H1 (cell line): ENCODE measurements at regions not wholly inside any gene's neighbourhood (a gene's known extent, or its start where the extent isn't known, plus 50 kb on each side); places are given as distances from the start of the nearest gene placed in this dataset.
"Not testable (repeated sequence)": the region's sequence is repeated elsewhere in the genome, so short reads cannot be mapped to it uniquely, and the experiment has no call there.

Experiments
- CTCF ChIA-PET: fragments of 300-600 bp; sonication (Branson Sonifier 250); formaldehyde crosslinking; loops from one replicate; lab custom pipeline; 2021; ENCODE audit not compliant: partially characterized antibody; lab: Charles Lee
- POLR2A ChIA-PET: fragments of 300-600 bp; sonication (Branson Sonifier 250); formaldehyde crosslinking; loops from one replicate; lab custom pipeline; 2021; ENCODE audit warnings: inconsistent platforms; ENCODE audit not compliant: partially characterized antibody; lab: Charles Lee
- DNase-seq, 2 experiments: peaks; one replicate each; pipeline versions ENCODE4 v3.0.0 to v3.0.0-alpha.2; 2010 to 2022; ENCODE audit warnings: low spot score in 2 of 2, low read depth in 1 of 2, mixed read lengths in 1 of 2
- FAIRE-seq: peaks from 2 replicates; lab custom pipeline; 2011; peaks lifted over from hg19 to GRCh38; lab: Jason Lieb, UNC
- H2AFZ ChIP-seq: 2 replicates; pipeline ENCODE4 v1.8.1; 2012; ENCODE audit warnings: low read length, inconsistent platforms
- H2AK5ac ChIP-seq: 2 replicates; pipeline ENCODE4 v1.6.1; 2013; ENCODE audit warnings: low read depth, low read length
- H2BK120ac ChIP-seq: replicated peaks from 2 replicates; pipeline ENCODE3; 2013; ENCODE audit warnings: low read depth, low read length, inconsistent platforms
- H2BK12ac ChIP-seq: 2 replicates; pipeline ENCODE4 v1.6.1; 2013; ENCODE audit warnings: low read depth, low read length
- H2BK15ac ChIP-seq: 2 replicates; pipeline ENCODE4 v1.6.1; 2013; ENCODE audit warnings: low read length
- H2BK20ac ChIP-seq: 2 replicates; pipeline ENCODE4 v1.6.1; 2013; ENCODE audit warnings: low read length
- H2BK5ac ChIP-seq: 2 replicates; pipeline ENCODE4 v1.6.1; 2013; ENCODE audit warnings: low read depth, low read length
- H3K14ac ChIP-seq: 2 replicates; pipeline ENCODE4 v1.6.1; 2013; ENCODE audit warnings: inconsistent platforms; ENCODE audit not compliant: insufficient read length
- H3K18ac ChIP-seq: 2 replicates; pipeline ENCODE4 v1.6.1; 2013; ENCODE audit warnings: low read length; ENCODE audit errors: extremely low read depth
- H3K23ac ChIP-seq: 2 replicates; pipeline ENCODE4 v1.6.1; 2013; ENCODE audit warnings: inconsistent platforms; ENCODE audit not compliant: insufficient read length
- H3K23me2 ChIP-seq: 2 replicates; pipeline ENCODE4 v1.6.1; 2013; ENCODE audit warnings: low read depth, low read length
- H3K27ac ChIP-seq: 2 replicates; pipeline ENCODE4 v1.6.1; 2011; ENCODE audit warnings: low read depth, low read length, inconsistent platforms
- H3K27me3 ChIP-seq, 4 experiments: replicated peaks in 1 of 4; 1 replicate in 1 of 4; 2 replicates in 3 of 4; pipeline versions ENCODE4 v1.6.1 to v1.8.1; 2011 to 2013; ENCODE audit warnings: low read length in 3 of 4, mild to moderate bottlenecking in 3 of 4, inconsistent platforms in 2 of 4, mixed read lengths in 2 of 4, moderate library complexity in 1 of 4; ENCODE audit not compliant: control insufficient read depth in 3 of 4, insufficient read depth in 3 of 4; ENCODE audit errors: extremely low read depth in 1 of 4
- H3K36me3 ChIP-seq, 4 experiments: 2 replicates each; pipeline versions ENCODE4 v1.6.1 to v1.8.1; 2011 to 2013; ENCODE audit warnings: mild to moderate bottlenecking in 4 of 4, low read length in 3 of 4, moderate library complexity in 2 of 4, control low read depth in 1 of 4, inconsistent platforms in 1 of 4; ENCODE audit not compliant: insufficient read depth in 4 of 4, control insufficient read depth in 2 of 4
- H3K4ac ChIP-seq: replicated peaks from 2 replicates; pipeline ENCODE3; 2013; ENCODE audit warnings: low read length, low read depth, mixed read lengths, inconsistent platforms; ENCODE audit not compliant: insufficient read length
- H3K4me1 ChIP-seq, 4 experiments: replicated peaks in 1 of 4; 1 replicate in 1 of 4; 2 replicates in 3 of 4; pipeline versions ENCODE4 v1.6.1 to v1.8.1; 2011 to 2013; ENCODE audit warnings: low read length in 3 of 4, inconsistent platforms in 2 of 4, mixed read lengths in 1 of 4; ENCODE audit not compliant: insufficient read depth in 4 of 4, control insufficient read depth in 3 of 4
- H3K4me2 ChIP-seq, 2 experiments: 2 replicates each; pipeline versions ENCODE4 v1.6.1 to v1.8.1; 2011 to 2013; ENCODE audit warnings: low read depth in 2 of 2, low read length in 2 of 2, control low read depth in 1 of 2, inconsistent platforms in 1 of 2, mild to moderate bottlenecking in 1 of 2; ENCODE audit not compliant: insufficient read depth in 1 of 2
- H3K4me3 ChIP-seq, 4 experiments: fragments of 200-600, 300-600 bp in 1 of 4; sonication (generic), shearing (Covaris generic), sonication (Bioruptor Twin) in 1 of 4; 2 replicates each; pipeline versions ENCODE4 v1.5.1 to v1.8.1; 2011 to 2016; ENCODE audit warnings: low read length in 4 of 4, low read depth in 3 of 4, control low read depth in 2 of 4, inconsistent platforms in 2 of 4, mild to moderate bottlenecking in 2 of 4, mixed read lengths in 1 of 4, moderate library complexity in 1 of 4; ENCODE audit not compliant: insufficient read depth in 2 of 4; ENCODE audit errors: extremely low read depth in 1 of 4
- H3K56ac ChIP-seq: replicated peaks from 2 replicates; pipeline ENCODE3; 2013; ENCODE audit warnings: low read depth, mild to moderate bottlenecking, mixed read lengths, low read length, inconsistent platforms; ENCODE audit not compliant: insufficient read length
- H3K79me1 ChIP-seq: 2 replicates; pipeline ENCODE4 v1.6.1; 2013; ENCODE audit warnings: low read depth, low read length, control low read depth
- H3K79me2 ChIP-seq, 2 experiments: 2 replicates each; pipeline versions ENCODE4 v1.6.1 to v1.8.1; 2012 to 2013; ENCODE audit warnings: low read length in 2 of 2, mild to moderate bottlenecking in 2 of 2, inconsistent platforms in 1 of 2; ENCODE audit not compliant: insufficient read depth in 2 of 2, control insufficient read depth in 1 of 2
- H3K9ac ChIP-seq, 4 experiments: replicated peaks in 1 of 4; 1 replicate in 1 of 4; 2 replicates in 3 of 4; pipeline versions ENCODE4 v1.6.1 to v1.8.1; 2011 to 2013; ENCODE audit warnings: low read depth in 3 of 4, low read length in 3 of 4, control low read depth in 2 of 4, mild to moderate bottlenecking in 2 of 4, moderate library complexity in 2 of 4, inconsistent platforms in 1 of 4; ENCODE audit errors: extremely low read depth in 1 of 4
- H3K9me3 ChIP-seq, 2 experiments: 2 replicates each; pipeline versions ENCODE4 v1.6.1 to v1.8.1; 2012 to 2013; ENCODE audit warnings: mild to moderate bottlenecking in 2 of 2, moderate library complexity in 2 of 2, control low read depth in 1 of 2, inconsistent platforms in 1 of 2, low read depth in 1 of 2, low read length in 1 of 2, mixed read lengths in 1 of 2; ENCODE audit not compliant: insufficient read depth in 2 of 2
- H4K20me1 ChIP-seq, 2 experiments: replicated peaks in 1 of 2; 2 replicates each; pipeline versions ENCODE3 to v1.8.1; 2011 to 2013; ENCODE audit warnings: inconsistent platforms in 2 of 2, low read length in 2 of 2, mild to moderate bottlenecking in 1 of 2; ENCODE audit not compliant: insufficient read depth in 2 of 2, control insufficient read depth in 1 of 2
- H4K5ac ChIP-seq: 2 replicates; pipeline ENCODE4 v1.6.1; 2013; ENCODE audit warnings: low read length, low read depth, mixed read lengths, inconsistent platforms; ENCODE audit not compliant: insufficient read length
- H4K8ac ChIP-seq: 2 replicates; pipeline ENCODE4 v1.8.0; 2013; ENCODE audit warnings: mild to moderate bottlenecking, moderate library complexity, low read length, inconsistent platforms; ENCODE audit not compliant: insufficient read depth; ENCODE audit errors: extremely low read depth
- H4K91ac ChIP-seq: replicated peaks from 2 replicates; pipeline ENCODE3; 2013; ENCODE audit warnings: low read length, mixed read lengths, inconsistent platforms; ENCODE audit not compliant: insufficient read length
- WGBS, 2 experiments: shearing (Covaris generic) in 1 of 2; methylation state at CpG; one replicate each; pipeline versions ENCODE4 v1.1.6 to v1.1.7; 2013 to 2015; ENCODE audit warnings: low lambda C conversion rate in 2 of 2, mixed read lengths in 2 of 2, inconsistent platforms in 1 of 2, low coverage in 1 of 2, missing lambda C conversion rate in 1 of 2; ENCODE audit not compliant: insufficient replicate concordance in 2 of 2, insufficient coverage in 1 of 2, insufficient read length in 1 of 2; ENCODE audit errors: extremely low coverage in 1 of 2, missing lambda C conversion rate in 1 of 2; 5-methylcytosine and 5-hydroxymethylcytosine counted together

- POLR2A ChIA-PET, H3K4ac ChIP-seq, H4K8ac ChIP-seq, H3K9me3 ChIP-seq, CTCF ChIA-PET, H4K20me1 ChIP-seq, H4K91ac ChIP-seq, H3K79me2 ChIP-seq, H2AFZ ChIP-seq, H2BK12ac ChIP-seq, H3K79me1 ChIP-seq, H3K23me2 ChIP-seq, H3K4me2 ChIP-seq, H2BK15ac ChIP-seq, FAIRE-seq, DNase-seq, H3K14ac ChIP-seq, H2AK5ac ChIP-seq, H4K5ac ChIP-seq, H3K4me3 ChIP-seq, H3K4me1 ChIP-seq, H3K27me3 ChIP-seq, H3K36me3 ChIP-seq, H3K18ac ChIP-seq, H3K56ac ChIP-seq, H2BK5ac ChIP-seq, H3K9ac ChIP-seq, H3K23ac ChIP-seq, H3K27ac ChIP-seq, H2BK120ac ChIP-seq, H2BK20ac ChIP-seq: not testable (repeated sequence)
Measured at GRCh38 chr5:34101567-34101966, 58.6 kb upstream of the C1QTNF3 start.

- H2BK120ac ChIP-seq, H3K36me3 ChIP-seq, H3K4me3 ChIP-seq, H3K9me3 ChIP-seq, H2BK20ac ChIP-seq, H4K91ac ChIP-seq, H2BK15ac ChIP-seq, H3K4me2 ChIP-seq, H3K23ac ChIP-seq, H2BK5ac ChIP-seq, H2AK5ac ChIP-seq, H3K14ac ChIP-seq, H2BK12ac ChIP-seq, H3K4me1 ChIP-seq, H3K23me2 ChIP-seq, H2AFZ ChIP-seq, H3K27ac ChIP-seq, H4K5ac ChIP-seq, POLR2A ChIA-PET, H3K79me1 ChIP-seq, H3K9ac ChIP-seq, H3K79me2 ChIP-seq, H3K18ac ChIP-seq, DNase-seq, H3K4ac ChIP-seq, CTCF ChIA-PET, H4K8ac ChIP-seq, H3K27me3 ChIP-seq, H3K56ac ChIP-seq, H4K20me1 ChIP-seq: not testable (repeated sequence)
- peak; percentile 88 for FAIRE-seq
- WGBS, 2 experiments, result 50% methylated on average over 1 of the region's 2 CpGs; no CpG with 5 or more reads in 1 of the 2 experiments
Measured at GRCh38 chr5:34108897-34109296, 65.9 kb upstream of the C1QTNF3 start.
